ENCODE measurements at regions not wholly inside any gene's neighbourhood (a gene's known extent, or its start where the extent isn't known, plus 50 kb on each side); places are given as distances from the start of the nearest gene placed in this dataset.

DNA sequence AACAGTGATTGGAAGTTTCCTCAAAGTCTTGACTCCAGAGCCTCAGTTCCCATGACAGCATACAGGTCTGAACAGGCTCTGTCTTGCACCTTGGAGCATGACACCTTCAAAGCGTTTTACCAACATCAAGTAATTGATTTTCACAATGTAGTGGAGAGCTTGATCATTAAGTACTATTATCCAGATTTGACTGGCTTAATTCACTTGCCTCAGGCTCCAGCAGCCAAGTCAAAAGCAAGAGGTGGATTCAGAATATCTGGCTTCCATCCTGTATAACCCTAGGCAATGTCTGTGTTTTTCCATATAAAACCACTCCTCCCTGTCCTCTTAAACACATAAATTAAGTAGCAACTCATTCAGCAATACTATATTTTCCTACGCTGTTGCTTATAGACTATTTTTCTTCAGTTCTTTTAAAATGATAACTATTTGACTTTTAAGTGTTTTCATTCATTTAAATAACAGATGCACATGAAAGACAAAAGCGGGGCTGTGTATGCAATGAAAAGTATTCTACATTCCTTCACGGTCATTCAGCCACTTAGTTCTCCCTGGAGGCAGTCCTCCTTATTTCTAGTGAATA is 150.8 kb upstream of the RANBP3L start:
- no peak for TF ChIP-seq CTCF (IDR thresholded peaks at IDR 0.05)
- TF ChIP-seq POLR2A (IDR thresholded peaks at IDR 0.05): no peak
- no peak for TF ChIP-seq EP300 (IDR thresholded peaks at IDR 0.05)

All from tibial nerve (tissue), 4 donors.